ENCODE measurements at regions not wholly inside any gene's neighbourhood (a gene's known extent, or its start where the extent isn't known, plus 50 kb on each side); places are given as distances from the start of the nearest gene placed in this dataset.

DNA sequence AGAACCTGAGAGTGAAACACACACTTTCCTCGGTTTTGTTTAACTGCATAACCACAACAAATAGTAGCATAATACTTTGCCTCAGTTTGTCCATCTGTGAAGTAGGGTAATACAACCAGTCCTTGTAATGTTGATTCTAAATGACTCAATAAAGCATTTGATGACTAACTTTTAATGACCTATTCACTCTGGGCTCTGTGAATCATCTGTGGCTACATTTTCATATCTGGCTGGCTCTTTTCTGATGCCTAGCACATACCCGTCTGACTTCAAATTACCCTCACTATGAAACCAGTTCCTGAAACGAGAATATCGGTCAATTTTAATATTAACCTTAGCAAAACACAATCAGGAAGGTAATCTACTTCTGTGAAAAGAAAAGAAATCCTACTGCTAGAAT lies 151.0 kb downstream of the SH2D1A start:
- CTCF ChIA-PET: no interaction called here
- POLR2A ChIA-PET: no interaction called here
- Histone ChIP-seq H3K4me2 (no peak overlapping the region), H3K4me3 (no peak overlapping the region), H3K9me3 (no peaks in the 10 kb centered on the region), H3K4me1 (no peaks in the 10 kb centered on the region), H3K27ac (no peak overlapping the region)
- TF ChIP-seq KDM1A (IDR thresholded peaks at IDR 0.05; ENCODE audit: low read depth) (no peak), RNF2 (IDR thresholded peaks at IDR 0.05; ENCODE audit: borderline replicate concordance, low read depth) (no peak), JUNB (IDR thresholded peaks at IDR 0.05) (no peak), HOXA7 (CRISPR knock-in tag; IDR thresholded peaks at IDR 0.05) (no peak), POLR2AphosphoS2 (conservative IDR thresholded peaks at IDR 0.05; ENCODE audit: low read length) (no peak), RCOR1 (IDR thresholded peaks at IDR 0.05; ENCODE audit: low read depth, low read length) (no peak), NPAS2 (CRISPR knock-in tag; IDR thresholded peaks at IDR 0.05; ENCODE audit: borderline replicate concordance) (no peak), RFX5 (IDR thresholded peaks at IDR 0.05) (no peak), CBX2 (IDR thresholded peaks at IDR 0.05; ENCODE audit: borderline replicate concordance, low read depth) (no peak), NFE2L2 (conservative IDR thresholded peaks at IDR 0.05; ENCODE audit: low read length) (no peak)
- TF ChIP-seq, protein P1, sequence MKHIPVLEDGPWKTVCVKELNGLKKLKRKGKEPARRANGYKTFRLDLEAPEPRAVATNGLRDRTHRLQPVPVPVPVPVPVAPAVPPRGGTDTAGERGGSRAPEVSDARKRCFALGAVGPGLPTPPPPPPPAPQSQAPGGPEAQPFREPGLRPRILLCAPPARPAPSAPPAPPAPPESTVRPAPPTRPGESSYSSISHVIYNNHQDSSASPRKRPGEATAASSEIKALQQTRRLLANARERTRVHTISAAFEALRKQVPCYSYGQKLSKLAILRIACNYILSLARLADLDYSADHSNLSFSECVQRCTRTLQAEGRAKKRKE (CRISPR knock-in tag; IDR thresholded peaks at IDR 0.05; ENCODE audit: low read depth): no peak
- TF ChIP-seq, protein P2, sequence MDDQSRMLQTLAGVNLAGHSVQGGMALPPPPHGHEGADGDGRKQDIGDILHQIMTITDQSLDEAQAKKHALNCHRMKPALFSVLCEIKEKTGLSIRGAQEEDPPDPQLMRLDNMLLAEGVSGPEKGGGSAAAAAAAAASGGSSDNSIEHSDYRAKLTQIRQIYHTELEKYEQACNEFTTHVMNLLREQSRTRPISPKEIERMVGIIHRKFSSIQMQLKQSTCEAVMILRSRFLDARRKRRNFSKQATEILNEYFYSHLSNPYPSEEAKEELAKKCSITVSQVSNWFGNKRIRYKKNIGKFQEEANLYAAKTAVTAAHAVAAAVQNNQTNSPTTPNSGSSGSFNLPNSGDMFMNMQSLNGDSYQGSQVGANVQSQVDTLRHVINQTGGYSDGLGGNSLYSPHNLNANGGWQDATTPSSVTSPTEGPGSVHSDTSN (IDR thresholded peaks at IDR 0.05): no peak
- TF ChIP-seq, protein P3, sequence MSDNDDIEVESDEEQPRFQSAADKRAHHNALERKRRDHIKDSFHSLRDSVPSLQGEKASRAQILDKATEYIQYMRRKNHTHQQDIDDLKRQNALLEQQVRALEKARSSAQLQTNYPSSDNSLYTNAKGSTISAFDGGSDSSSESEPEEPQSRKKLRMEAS (IDR thresholded peaks at IDR 0.05): no peak
- FAIRE-seq (peak; percentile 73), DNase-seq (ENCODE audit: low read depth in 1 of 2, low spot score in 1 of 2) (no peak), ATAC-seq (no peak)
- WGBS (ENCODE audit: missing lambda C conversion rate): 9% methylated on average over 4 of the region's 4 CpGs

DNA sequence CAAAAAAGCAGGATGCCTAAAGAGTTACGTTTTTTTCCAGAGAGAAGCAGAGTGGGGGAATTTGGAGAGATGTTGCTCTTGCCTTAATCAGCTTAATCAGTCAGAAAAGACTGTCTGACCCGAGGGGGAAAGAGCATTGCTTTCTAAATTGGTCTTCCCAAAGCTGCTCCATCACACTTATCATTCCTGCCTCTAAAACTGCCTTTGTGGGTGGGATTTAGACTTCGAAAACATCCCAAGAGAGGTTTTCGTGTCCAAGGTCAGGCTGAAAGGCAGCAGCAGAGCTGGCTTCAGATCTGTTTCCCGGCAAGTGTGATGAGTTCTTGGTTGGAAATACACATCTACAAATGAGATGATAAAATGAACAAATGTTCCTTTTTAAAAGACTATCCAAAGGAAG lies 155.2 kb downstream of the SH2D1A start:
- no peak overlapping the region for H3K27ac ChIP-seq
- no peak for FAIRE-seq
- WGBS (ENCODE audit: missing lambda C conversion rate): 2% methylated on average over 5 of the region's 5 CpGs

DNA sequence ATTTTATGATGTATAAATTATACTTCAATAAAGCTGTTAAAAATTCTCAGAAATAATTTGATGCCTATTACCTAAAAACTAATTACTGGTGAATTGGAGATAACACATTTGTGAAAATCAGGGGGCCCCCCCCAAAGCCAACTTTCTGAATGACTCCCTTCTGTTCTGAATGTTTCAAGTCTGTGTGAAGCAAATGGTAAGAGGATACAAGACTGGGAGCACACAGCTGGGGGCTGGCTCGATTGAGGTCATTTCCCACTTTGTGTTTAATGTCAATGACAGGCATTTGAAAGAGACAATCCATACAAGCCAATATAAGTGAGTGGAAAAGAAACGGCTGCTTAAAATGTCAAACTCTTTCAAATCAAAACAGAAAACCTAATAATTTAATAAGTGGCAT lies 155.8 kb downstream of the SH2D1A start:
- H3K4me1 ChIP-seq: no peaks in the 10 kb centered on the region
- ChIA-PET CTCF (no interaction called here), POLR2A (no interaction called here)
- DNase-seq (ENCODE audit: low read depth in 1 of 2, low spot score in 1 of 2): no peak
- WGBS (ENCODE audit: missing lambda C conversion rate): 0% methylated on average over 2 of the region's 2 CpGs
- no peak for ATAC-seq
- no peak overlapping the region for H3K27ac ChIP-seq
- no peak overlapping the region for H3K4me3 ChIP-seq
- H3K4me2 ChIP-seq: no peak overlapping the region
- no peak for FAIRE-seq
- no peaks in the 10 kb centered on the region for H3K9me3 ChIP-seq
- no peak for TF ChIP-seq CHD2 (IDR thresholded peaks at IDR 0.05; ENCODE audit: low read length, partially characterized antibody)
- no peak for TF ChIP-seq HEYL (CRISPR knock-in tag; IDR thresholded peaks at IDR 0.05)
- no peak for TF ChIP-seq BHLHE40 (IDR thresholded peaks at IDR 0.05; ENCODE audit: low read depth, low read length)
- no peak for TF ChIP-seq NFE2L2 (conservative IDR thresholded peaks at IDR 0.05; ENCODE audit: low read length)
- no peak for TF ChIP-seq EHF (CRISPR knock-in tag; IDR thresholded peaks at IDR 0.05)
- TF ChIP-seq, protein P4, sequence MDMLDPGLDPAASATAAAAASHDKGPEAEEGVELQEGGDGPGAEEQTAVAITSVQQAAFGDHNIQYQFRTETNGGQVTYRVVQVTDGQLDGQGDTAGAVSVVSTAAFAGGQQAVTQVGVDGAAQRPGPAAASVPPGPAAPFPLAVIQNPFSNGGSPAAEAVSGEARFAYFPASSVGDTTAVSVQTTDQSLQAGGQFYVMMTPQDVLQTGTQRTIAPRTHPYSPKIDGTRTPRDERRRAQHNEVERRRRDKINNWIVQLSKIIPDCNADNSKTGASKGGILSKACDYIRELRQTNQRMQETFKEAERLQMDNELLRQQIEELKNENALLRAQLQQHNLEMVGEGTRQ (IDR thresholded peaks at IDR 0.05): no peak
- TF ChIP-seq HOXB13 (CRISPR knock-in tag; IDR thresholded peaks at IDR 0.05; ENCODE audit: low read depth): no peak
- TF ChIP-seq, protein P2 (IDR thresholded peaks at IDR 0.05): no peak
- no peak for TF ChIP-seq NPAS2 (CRISPR knock-in tag; IDR thresholded peaks at IDR 0.05; ENCODE audit: borderline replicate concordance)
- TF ChIP-seq, protein P5, sequence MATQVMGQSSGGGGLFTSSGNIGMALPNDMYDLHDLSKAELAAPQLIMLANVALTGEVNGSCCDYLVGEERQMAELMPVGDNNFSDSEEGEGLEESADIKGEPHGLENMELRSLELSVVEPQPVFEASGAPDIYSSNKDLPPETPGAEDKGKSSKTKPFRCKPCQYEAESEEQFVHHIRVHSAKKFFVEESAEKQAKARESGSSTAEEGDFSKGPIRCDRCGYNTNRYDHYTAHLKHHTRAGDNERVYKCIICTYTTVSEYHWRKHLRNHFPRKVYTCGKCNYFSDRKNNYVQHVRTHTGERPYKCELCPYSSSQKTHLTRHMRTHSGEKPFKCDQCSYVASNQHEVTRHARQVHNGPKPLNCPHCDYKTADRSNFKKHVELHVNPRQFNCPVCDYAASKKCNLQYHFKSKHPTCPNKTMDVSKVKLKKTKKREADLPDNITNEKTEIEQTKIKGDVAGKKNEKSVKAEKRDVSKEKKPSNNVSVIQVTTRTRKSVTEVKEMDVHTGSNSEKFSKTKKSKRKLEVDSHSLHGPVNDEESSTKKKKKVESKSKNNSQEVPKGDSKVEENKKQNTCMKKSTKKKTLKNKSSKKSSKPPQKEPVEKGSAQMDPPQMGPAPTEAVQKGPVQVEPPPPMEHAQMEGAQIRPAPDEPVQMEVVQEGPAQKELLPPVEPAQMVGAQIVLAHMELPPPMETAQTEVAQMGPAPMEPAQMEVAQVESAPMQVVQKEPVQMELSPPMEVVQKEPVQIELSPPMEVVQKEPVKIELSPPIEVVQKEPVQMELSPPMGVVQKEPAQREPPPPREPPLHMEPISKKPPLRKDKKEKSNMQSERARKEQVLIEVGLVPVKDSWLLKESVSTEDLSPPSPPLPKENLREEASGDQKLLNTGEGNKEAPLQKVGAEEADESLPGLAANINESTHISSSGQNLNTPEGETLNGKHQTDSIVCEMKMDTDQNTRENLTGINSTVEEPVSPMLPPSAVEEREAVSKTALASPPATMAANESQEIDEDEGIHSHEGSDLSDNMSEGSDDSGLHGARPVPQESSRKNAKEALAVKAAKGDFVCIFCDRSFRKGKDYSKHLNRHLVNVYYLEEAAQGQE (IDR thresholded peaks at IDR 0.05): no peak
- TF ChIP-seq, protein P6, sequence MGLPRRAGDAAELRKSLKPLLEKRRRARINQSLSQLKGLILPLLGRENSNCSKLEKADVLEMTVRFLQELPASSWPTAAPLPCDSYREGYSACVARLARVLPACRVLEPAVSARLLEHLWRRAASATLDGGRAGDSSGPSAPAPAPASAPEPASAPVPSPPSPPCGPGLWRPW (IDR thresholded peaks at IDR 0.05): no peak
- no peak for TF ChIP-seq ZC3H11A (IDR thresholded peaks at IDR 0.05)
- TF ChIP-seq KDM5A (IDR thresholded peaks at IDR 0.05): no peak
- TF ChIP-seq CHD4 (IDR thresholded peaks at IDR 0.05; ENCODE audit: borderline replicate concordance): no peak
- no peak for TF ChIP-seq HOXB5 (CRISPR knock-in tag; IDR thresholded peaks at IDR 0.05)

More for the DNA sequence above, 155.2 kb downstream of the SH2D1A start:
- Histone ChIP-seq H3K4me3 (no peak overlapping the region), H3K9me3 (no peaks in the 10 kb centered on the region), H3K4me2 (no peak overlapping the region), H3K4me1 (no peaks in the 10 kb centered on the region)
- ChIA-PET CTCF (no interaction called here), POLR2A (no interaction called here)
- DNase-seq (ENCODE audit: low read depth in 1 of 2, low spot score in 1 of 2): no peak
- TF ChIP-seq RCOR1 (IDR thresholded peaks at IDR 0.05; ENCODE audit: low read depth, low read length): no peak
- no peak for TF ChIP-seq PHF8 (IDR thresholded peaks at IDR 0.05; ENCODE audit: borderline replicate concordance, low read depth)
- TF ChIP-seq NR3C1 (IDR thresholded peaks at IDR 0.05): no peak
- TF ChIP-seq, protein P3 (IDR thresholded peaks at IDR 0.05): no peak
- no peak for TF ChIP-seq BHLHE40 (IDR thresholded peaks at IDR 0.05; ENCODE audit: low read depth, low read length)
- TF ChIP-seq SMC3 (IDR thresholded peaks at IDR 0.05): no peak
- no peak for TF ChIP-seq RNF2 (IDR thresholded peaks at IDR 0.05; ENCODE audit: borderline replicate concordance, low read depth)
- ATAC-seq: no peak

Measured in A549 (cell line).